PC-9 (cell line): ENCODE measurements at regions not wholly inside any gene's neighbourhood (a gene's known extent, or its start where the extent isn't known, plus 50 kb on each side); places are given as distances from the start of the nearest gene placed in this dataset.

Experiments
- BruUV-seq: library from RNA; stranded (reverse); fragments of 400-500 nt; replicated peaks from 2 replicates; lab custom pipeline; 2021; lab: Mats Ljungman, UMichigan
- CTCF ChIA-PET: fragments of 300-600 bp; sonication (Branson Sonifier 250); formaldehyde crosslinking; loops from one replicate; lab custom pipeline; 2022; ENCODE audit warnings: antibody characterized with exemption; lab: Charles Lee
- POLR2A ChIA-PET: fragments of 300-600 bp; sonication (Branson Sonifier 250); formaldehyde crosslinking; loops from one replicate; lab custom pipeline; 2022; ENCODE audit warnings: antibody characterized with exemption; ENCODE audit not compliant: unreplicated experiment; lab: Charles Lee
- DNase-seq, 2 experiments: peaks; one replicate each; pipeline versions ENCODE4 v3.0.0 to v3.0.0-alpha.2; 2015 to 2022; ENCODE audit warnings: mixed read lengths in 1 of 2
- H2AFZ ChIP-seq: fragments of 200-600 bp; sonication (generic); 2 replicates; pipeline ENCODE4 v1.8.1; 2017; ENCODE audit warnings: antibody characterized with exemption
- H3F3A ChIP-seq: fragments of 200-600 bp; sonication (generic); 2 replicates; pipeline ENCODE4 v1.8.1; 2017; ENCODE audit warnings: antibody characterized with exemption, mild to moderate bottlenecking, low read depth; ENCODE audit not compliant: insufficient read depth
- H3K27ac ChIP-seq: fragments of 200-600 bp; sonication (generic); 2 replicates; pipeline ENCODE4 v1.6.1; 2016; ENCODE audit warnings: mixed run types
- H3K27me3 ChIP-seq: fragments of 200-600 bp; sonication (generic); 2 replicates; pipeline ENCODE4 v1.6.1; 2016; ENCODE audit warnings: low read depth, mixed run types; ENCODE audit not compliant: insufficient read depth
- H3K36me3 ChIP-seq: fragments of 200-600 bp; sonication (generic); 2 replicates; pipeline ENCODE4 v1.6.1; 2016; ENCODE audit warnings: low read depth, mixed run types
- H3K4me1 ChIP-seq: fragments of 200-600 bp; sonication (generic); replicated peaks from 2 replicates; pipeline ENCODE4 v1.6.1; 2016; ENCODE audit warnings: mixed run types; ENCODE audit not compliant: insufficient read depth
- H3K4me2 ChIP-seq: fragments of 200-600 bp; sonication (generic); 2 replicates; pipeline ENCODE4 v1.6.1; 2017; ENCODE audit warnings: mixed run types
- H3K4me3 ChIP-seq: fragments of 200-600 bp; sonication (generic); 2 replicates; pipeline ENCODE4 v1.6.1; 2016; ENCODE audit warnings: mixed run types
- H3K79me2 ChIP-seq: fragments of 200-600 bp; sonication (generic); 2 replicates; pipeline ENCODE4 v1.6.1; 2017; ENCODE audit warnings: low read depth, mixed run types
- H3K9me2 ChIP-seq: fragments of 200-600 bp; sonication (generic); 2 replicates; pipeline ENCODE4 v1.8.1; 2017; ENCODE audit warnings: mild to moderate bottlenecking; ENCODE audit not compliant: insufficient read depth
- H3K9me3 ChIP-seq: fragments of 200-600 bp; sonication (generic); 2 replicates; pipeline ENCODE4 v1.8.1; 2016; ENCODE audit warnings: low read depth; ENCODE audit not compliant: insufficient read depth
- H4K20me1 ChIP-seq: fragments of 200-600 bp; sonication (generic); 2 replicates; pipeline ENCODE4 v1.8.1; 2017; ENCODE audit not compliant: insufficient read depth
- CTCF ChIP-seq: fragments of 200-600 bp; sonication (generic); conservative IDR thresholded peaks from 2 replicates; pipeline ENCODE4 v1.6.1; 2017; ENCODE audit warnings: mixed run types, antibody characterized with exemption, mild to moderate bottlenecking, moderate library complexity
- EZH2 ChIP-seq: fragments of 200-600 bp; sonication (generic); IDR thresholded peaks from 2 replicates; pipeline ENCODE4 v1.8.0; 2017; ENCODE audit warnings: antibody characterized with exemption, low read depth
- intact Hi-C: fragments of 100-400 bp; cut with micrococcal nuclease; formaldehyde crosslinking; loops from one replicate; pipeline ENCODE4 v1.10.0; 2022; ENCODE audit not compliant: unreplicated experiment

DNA sequence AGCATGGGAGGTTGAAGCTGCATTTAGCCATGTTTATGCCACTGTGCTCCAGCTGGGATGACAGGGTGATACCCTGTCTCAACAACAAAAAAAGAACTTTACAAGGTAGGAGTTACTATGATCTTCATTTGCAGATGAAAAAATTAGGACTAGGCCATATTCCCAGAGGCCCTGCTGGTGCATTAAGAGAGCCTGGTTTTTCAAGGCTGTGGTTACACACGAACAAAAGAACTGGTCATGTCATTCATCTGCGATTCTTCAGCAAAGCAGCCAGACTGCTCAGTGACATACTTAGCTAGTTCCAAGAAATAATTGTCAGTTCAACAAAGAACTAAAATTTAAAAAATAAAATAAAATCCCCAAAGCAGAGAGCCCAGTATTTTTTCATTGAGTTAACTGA lies 66.1 kb upstream of the SLC22A15 start:
- Histone ChIP-seq H3F3A (no peaks in the 10 kb centered on the region), H3K4me1 (peaks cover 18% of the 10 kb centered on the region), H4K20me1 (no peaks in the 10 kb centered on the region), H3K36me3 (no peaks in the 10 kb centered on the region), H3K27me3 (no peaks in the 10 kb centered on the region), H2AFZ (no peak overlapping the region), H3K9me2 (no peaks in the 10 kb centered on the region), H3K27ac (no peak overlapping the region), H3K4me3 (no peak overlapping the region), H3K4me2 (no peak overlapping the region), H3K9me3 (no peaks in the 10 kb centered on the region), H3K79me2 (no peaks in the 10 kb centered on the region)
- BruUV-seq: no TSS peak
- ChIA-PET POLR2A (no interaction called here), CTCF (no interaction called here)
- no peak for TF ChIP-seq EZH2
- TF ChIP-seq CTCF: no peak
- intact Hi-C loops: no loop called here
- no peak for DNase-seq

GRCh38 chr1:115911294-115911693 lies 65.0 kb upstream of the SLC22A15 start:
- Histone ChIP-seq H3K9me2 (no peaks in the 10 kb centered on the region), H3K9me3 (no peaks in the 10 kb centered on the region), H2AFZ (no peak overlapping the region), H3F3A (no peaks in the 10 kb centered on the region), H3K27me3 (no peaks in the 10 kb centered on the region), H3K27ac (no peak overlapping the region), H3K4me1 (peaks cover 17% of the 10 kb centered on the region), H3K4me2 (peak overlapping the region; percentile 17; the same call in 1 of the 2 replicates), H3K4me3 (no peak overlapping the region), H4K20me1 (no peaks in the 10 kb centered on the region), H3K36me3 (no peaks in the 10 kb centered on the region), H3K79me2 (no peaks in the 10 kb centered on the region)
- ChIA-PET CTCF (no interaction called here), POLR2A (no interaction called here)
- TF ChIP-seq EZH2: no peak
- no peak for TF ChIP-seq CTCF
- no TSS peak for BruUV-seq
- intact Hi-C loops: no loop called here
- DNase-seq: peak; percentile 58 to 69

DNA sequence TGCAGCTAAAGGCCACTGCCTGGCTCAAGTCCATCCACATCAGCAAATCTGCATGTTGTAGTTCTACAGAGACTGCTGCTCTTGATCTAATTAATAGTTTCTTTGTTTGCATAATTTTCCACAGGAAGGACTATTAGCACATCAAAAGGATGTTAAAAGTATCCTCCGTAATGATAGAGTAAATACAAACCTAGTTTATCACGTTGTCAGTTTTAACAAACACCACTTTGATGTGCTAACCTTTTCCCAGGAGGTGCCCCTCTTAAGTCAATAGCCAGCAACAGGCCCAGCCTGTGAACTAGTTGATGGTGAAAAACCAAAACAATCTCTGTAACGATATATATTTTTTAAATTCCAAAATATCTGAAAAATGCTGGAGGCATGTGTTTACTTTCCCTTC lies 64.2 kb upstream of the SLC22A15 start:
- ChIA-PET CTCF (no interaction called here), POLR2A (no interaction called here)
- intact Hi-C loops: no loop called here
- BruUV-seq: no TSS peak
- H3K4me1 ChIP-seq: peaks cover 9% of the 10 kb centered on the region
- TF ChIP-seq EZH2 (no peak), CTCF (no peak)
- DNase-seq: no peak
- no peaks in the 10 kb centered on the region for H3K79me2 ChIP-seq
- H3F3A ChIP-seq: no peaks in the 10 kb centered on the region
- no peak overlapping the region for H3K27ac ChIP-seq
- H3K4me2 ChIP-seq: no peak overlapping the region
- H4K20me1 ChIP-seq: no peaks in the 10 kb centered on the region
- no peak overlapping the region for H2AFZ ChIP-seq
- no peaks in the 10 kb centered on the region for H3K9me2 ChIP-seq
- H3K9me3 ChIP-seq: no peaks in the 10 kb centered on the region
- no peaks in the 10 kb centered on the region for H3K36me3 ChIP-seq
- no peaks in the 10 kb centered on the region for H3K27me3 ChIP-seq
- H3K4me3 ChIP-seq: no peak overlapping the region
